ENCODE measurements at regions not wholly inside any gene's neighbourhood (a gene's known extent, or its start where the extent isn't known, plus 50 kb on each side); places are given as distances from the start of the nearest gene placed in this dataset.
A peak's percentile ranks its signal among the peaks of the same experiment; 100 is the strongest.
"Not testable (repeated sequence)": the region's sequence is repeated elsewhere in the genome, so short reads cannot be mapped to it uniquely, and the experiment has no call there.

- H3K9me3 ChIP-seq = no peaks in the 10 kb centered on the region; the same call in none of the 2 replicates
- no peaks in the 10 kb centered on the region for H3K36me3 ChIP-seq
- no peaks in the 10 kb centered on the region for H3K27me3 ChIP-seq
- no peak for DNase-seq
- no peak overlapping the region for H3K4me3 ChIP-seq
Measured at GRCh38 chr2:125364192-125364983, 1291.6 kb upstream of the GYPC start.

- Histone ChIP-seq H3K4me3 (no peak overlapping the region), H3K36me3 (no peaks in the 10 kb centered on the region), H3K27me3 (no peaks in the 10 kb centered on the region), H3K9me3 (no peaks in the 10 kb centered on the region; the same call in none of the 2 replicates)
- no peak for DNase-seq
Measured at GRCh38 chr2:125364984-125365265, 1291.0 kb upstream of the GYPC start.

GRCh38 chr2:125371867-125372266, 1284.1 kb upstream of the GYPC start:
- Histone ChIP-seq H3K4me3 (no peak overlapping the region), H3K36me3 (no peaks in the 10 kb centered on the region), H3K9me3 (no peaks in the 10 kb centered on the region), H3K27me3 (no peaks in the 10 kb centered on the region)
- DNase-seq = no peak

- Histone ChIP-seq H3K9me3 (no peaks in the 10 kb centered on the region), H3K4me3 (no peak overlapping the region), H3K27me3 (no peaks in the 10 kb centered on the region), H3K36me3 (no peaks in the 10 kb centered on the region)
- DNase-seq = no peak
Measured at GRCh38 chr2:125373293-125373692, 1282.7 kb upstream of the GYPC start.

GRCh38 chr2:125386074-125386473, 1269.9 kb upstream of the GYPC start:
- H3K9me3 ChIP-seq = no peaks in the 10 kb centered on the region
- no peaks in the 10 kb centered on the region for H3K27me3 ChIP-seq
- H3K4me3 ChIP-seq = no peak overlapping the region
- no peaks in the 10 kb centered on the region for H3K36me3 ChIP-seq
- DNase-seq = no peak

- Histone ChIP-seq H3K36me3 (no peaks in the 10 kb centered on the region), H3K4me3 (no peak overlapping the region), H3K27me3 (no peaks in the 10 kb centered on the region), H3K9me3 (no peaks in the 10 kb centered on the region)
- no peak for DNase-seq
Measured at GRCh38 chr2:125397535-125398251, 1258.3 kb upstream of the GYPC start.

- no peak for DNase-seq
- Histone ChIP-seq H3K4me3 (no peak overlapping the region), H3K36me3 (no peaks in the 10 kb centered on the region), H3K9me3 (no peaks in the 10 kb centered on the region), H3K27me3 (no peaks in the 10 kb centered on the region)
Measured at GRCh38 chr2:125398738-125399524, 1257.0 kb upstream of the GYPC start.

GRCh38 chr2:125405816-125406215, 1250.1 kb upstream of the GYPC start:
- no peak overlapping the region for H3K4me3 ChIP-seq
- H3K36me3 ChIP-seq = no peaks in the 10 kb centered on the region
- DNase-seq = peak; percentile 90
- H3K27me3 ChIP-seq = no peaks in the 10 kb centered on the region
- peaks cover 4% of the 10 kb centered on the region for H3K9me3 ChIP-seq

GRCh38 chr2:125408874-125409538, 1247.0 kb upstream of the GYPC start:
- H3K9me3 ChIP-seq = peaks cover 4% of the 10 kb centered on the region
- H3K36me3 ChIP-seq = no peaks in the 10 kb centered on the region
- DNase-seq = no peak
- no peaks in the 10 kb centered on the region for H3K27me3 ChIP-seq
- H3K4me3 ChIP-seq = no peak overlapping the region

- Histone ChIP-seq H3K4me3 (no peak overlapping the region), H3K27me3 (no peaks in the 10 kb centered on the region), H3K9me3 (no peaks in the 10 kb centered on the region), H3K36me3 (no peaks in the 10 kb centered on the region)
- DNase-seq = no peak
Measured at GRCh38 chr2:125418483-125418882, 1237.5 kb upstream of the GYPC start.

- H3K27me3 ChIP-seq, H3K9me3 ChIP-seq, H3K36me3 ChIP-seq, DNase-seq, H3K4me3 ChIP-seq: not testable (repeated sequence)
Measured at GRCh38 chr2:125422198-125422770, 1233.7 kb upstream of the GYPC start.

GRCh38 chr2:125424266-125424785, 1231.6 kb upstream of the GYPC start:
- Histone ChIP-seq H3K36me3 (no peaks in the 10 kb centered on the region), H3K9me3 (peaks cover 1% of the 10 kb centered on the region; the same call in 1 of the 2 replicates), H3K4me3 (no peak overlapping the region), H3K27me3 (no peaks in the 10 kb centered on the region)
- DNase-seq = peak; percentile 48

GRCh38 chr2:125427721-125428315, 1228.1 kb upstream of the GYPC start:
- peaks cover 1% of the 10 kb centered on the region; the same call in 1 of the 2 replicates for H3K9me3 ChIP-seq
- H3K27me3 ChIP-seq = no peaks in the 10 kb centered on the region
- no peak overlapping the region for H3K4me3 ChIP-seq
- H3K36me3 ChIP-seq = no peaks in the 10 kb centered on the region
- DNase-seq = peak; percentile 26

- no peak overlapping the region for H3K4me3 ChIP-seq
- DNase-seq = no peak
- no peaks in the 10 kb centered on the region for H3K27me3 ChIP-seq
- peaks cover 6% of the 10 kb centered on the region; the same call in 1 of the 2 replicates for H3K9me3 ChIP-seq
- H3K36me3 ChIP-seq = no peaks in the 10 kb centered on the region
Measured at GRCh38 chr2:125444106-125444505, 1211.9 kb upstream of the GYPC start.

GRCh38 chr2:125445495-125445894, 1210.5 kb upstream of the GYPC start:
- Histone ChIP-seq H3K9me3 (peaks cover 6% of the 10 kb centered on the region), H3K4me3 (no peak overlapping the region), H3K36me3 (no peaks in the 10 kb centered on the region), H3K27me3 (no peaks in the 10 kb centered on the region)
- DNase-seq = no peak

- H3K36me3 ChIP-seq = no peaks in the 10 kb centered on the region
- no peak overlapping the region for H3K4me3 ChIP-seq
- no peaks in the 10 kb centered on the region for H3K27me3 ChIP-seq
- no peak for DNase-seq
- no peaks in the 10 kb centered on the region; the same call in 1 of the 2 replicates for H3K9me3 ChIP-seq
Measured at GRCh38 chr2:125450092-125450491, 1205.9 kb upstream of the GYPC start.

Measured in MG63 (cell line).